NCI-H2171 (cell line): ENCODE measurements at regions not wholly inside any gene's neighbourhood (a gene's known extent, or its start where the extent isn't known, plus 50 kb on each side); places are given as distances from the start of the nearest gene placed in this dataset.
"Not testable (repeated sequence)": the region's sequence is repeated elsewhere in the genome, so short reads cannot be mapped to it uniquely, and the experiment has no call there.

Source experiments
- DNase-seq: peaks from one replicate; lab custom pipeline; 2025; lab: John Stamatoyannopoulos, UW

- DNase-seq = no peak
Observed at GRCh38 chr1:213464786-213465460, 413.9 kb downstream of the RPS6KC1 start.

DNA sequence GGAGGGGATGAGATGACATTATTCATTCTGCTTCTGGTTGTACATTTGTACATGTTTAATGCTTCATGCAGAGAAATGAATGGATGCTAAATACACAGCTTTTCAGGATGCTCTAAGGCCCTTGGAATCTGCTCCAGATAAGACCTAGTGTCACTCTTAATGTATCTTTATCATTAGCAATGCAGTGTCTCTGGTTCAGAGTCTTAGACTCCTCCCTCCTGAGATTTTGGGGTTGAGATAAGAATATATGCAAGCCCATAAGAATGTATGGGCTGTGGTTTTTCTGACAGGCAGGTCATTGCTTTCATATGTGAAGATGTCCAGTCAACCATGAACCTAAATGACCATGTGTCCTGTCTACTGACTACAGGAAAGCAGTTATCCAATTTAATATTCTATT is 415.5 kb downstream of the RPS6KC1 start:
- DNase-seq = no peak

DNA sequence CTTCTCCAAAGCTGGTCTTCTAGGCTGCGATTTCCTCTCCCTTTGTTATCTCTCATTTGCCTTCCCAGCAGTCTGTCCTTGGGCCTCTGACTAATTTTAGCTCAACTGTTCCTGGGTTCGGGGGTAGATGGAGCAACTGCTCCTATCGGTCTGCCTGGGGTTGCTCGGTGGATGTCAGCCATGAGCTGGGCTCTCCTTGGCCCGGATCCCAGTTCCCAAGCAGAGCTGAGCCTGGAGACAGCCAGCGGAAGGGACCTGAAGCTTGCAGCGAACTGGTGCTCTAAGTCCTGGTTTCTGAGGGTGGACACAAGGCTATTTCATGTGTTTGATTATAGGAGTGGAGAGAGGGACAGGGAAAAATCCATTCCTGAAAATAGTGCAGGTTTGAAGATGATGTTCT is 423.0 kb downstream of the RPS6KC1 start:
- no peak for DNase-seq

DNA sequence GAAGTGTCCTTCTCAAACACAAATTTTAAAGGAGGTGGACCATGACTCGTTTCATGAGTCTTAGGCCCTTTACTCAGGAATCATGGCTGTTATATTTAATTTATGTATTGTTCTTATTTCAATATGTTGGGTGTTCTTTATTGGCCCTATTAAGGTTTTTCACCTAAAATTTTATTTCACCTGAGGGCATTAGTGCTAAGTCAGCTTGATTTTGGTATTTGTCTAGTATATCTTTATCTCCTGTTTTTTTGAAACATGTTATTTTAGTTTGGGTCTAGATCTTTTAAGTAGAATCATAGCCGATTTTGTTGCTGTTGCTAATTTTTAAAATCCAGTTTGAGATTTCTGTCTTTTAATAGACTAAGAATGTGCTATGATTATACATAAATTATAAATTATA is 430.4 kb downstream of the RPS6KC1 start:
- no peak for DNase-seq

DNA sequence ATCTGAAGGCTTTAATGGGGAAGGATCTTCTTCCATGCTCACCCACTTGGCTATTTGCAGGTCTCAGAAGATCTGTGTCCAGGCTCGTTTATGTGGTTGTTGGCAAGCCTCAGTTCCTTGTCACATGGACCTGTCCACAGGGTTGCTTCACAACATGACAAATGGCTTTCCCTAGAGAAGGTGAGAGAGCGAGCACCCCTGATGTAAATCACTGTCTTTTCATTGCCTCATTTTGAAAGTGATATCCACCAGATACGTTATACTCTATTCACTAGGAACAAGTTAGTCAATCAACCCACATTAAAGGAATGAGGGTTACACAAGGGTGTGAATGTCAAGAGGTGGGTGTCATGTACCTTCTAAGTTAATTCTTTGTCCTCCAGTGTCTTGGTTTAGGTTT is 433.3 kb downstream of the RPS6KC1 start:
- DNase-seq = no peak

DNA sequence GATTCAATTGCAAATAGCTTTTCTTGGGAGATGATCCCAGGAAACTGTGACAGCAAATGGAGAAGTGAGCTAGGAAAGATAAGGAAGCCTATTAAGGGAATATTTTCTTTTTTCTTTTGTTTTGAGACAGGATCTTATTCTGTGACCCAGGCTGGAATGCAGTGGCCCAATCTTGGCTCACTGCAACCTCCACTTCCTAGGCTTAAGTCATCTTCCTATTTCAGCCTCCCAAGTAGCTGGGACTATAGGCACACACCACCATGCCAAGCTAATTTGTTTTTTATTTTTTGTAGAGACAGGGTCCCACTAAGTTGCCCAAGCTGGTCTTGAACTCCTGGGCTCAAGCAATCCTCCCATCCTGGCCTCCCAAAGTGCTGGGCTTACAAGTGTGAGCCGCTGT is 433.7 kb downstream of the RPS6KC1 start:
- DNase-seq = no peak

DNA sequence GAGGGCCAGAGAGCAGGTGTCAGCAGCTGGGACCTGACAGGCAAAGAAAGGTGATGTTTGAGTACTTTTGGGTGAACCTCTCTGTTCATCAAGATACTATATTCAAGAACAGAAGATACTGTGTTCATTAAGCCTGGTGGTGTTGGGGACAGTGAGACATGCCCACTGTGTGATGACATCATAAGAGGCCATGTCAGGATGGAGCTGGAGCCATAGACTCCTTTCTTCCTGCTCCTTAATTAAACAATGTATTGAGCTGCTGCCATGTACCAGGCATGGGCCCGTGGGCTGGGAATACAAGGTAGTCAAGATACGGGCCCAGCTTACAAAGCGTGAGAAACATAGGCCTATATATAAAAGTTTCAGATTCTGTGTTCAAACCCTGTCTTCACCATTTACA is 435.4 kb downstream of the RPS6KC1 start:
- DNase-seq = no peak

DNA sequence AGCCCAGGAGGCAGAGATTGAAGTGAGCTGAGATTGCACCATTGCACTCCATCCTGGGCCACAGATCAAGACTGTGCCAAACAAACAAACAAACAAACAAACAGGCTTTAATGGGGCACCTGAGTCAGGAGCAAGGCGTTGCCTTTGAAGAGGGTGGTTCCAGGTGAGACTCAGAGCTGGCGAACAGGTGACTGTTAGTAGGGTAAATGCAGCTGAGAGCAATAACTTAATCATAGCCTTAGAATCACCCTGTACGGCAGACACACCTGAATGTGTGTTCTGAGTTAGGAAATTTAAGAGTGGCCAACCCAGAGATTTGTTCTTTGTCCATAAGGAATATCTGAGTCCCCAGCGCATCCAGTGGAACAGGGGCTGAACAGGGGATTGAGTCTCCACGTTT is 440.4 kb downstream of the RPS6KC1 start:
- DNase-seq = no peak

GRCh38 chr1:213492161-213493041 is 441.4 kb downstream of the RPS6KC1 start:
- no peak for DNase-seq

GRCh38 chr1:213499444-213499843 is 448.4 kb downstream of the RPS6KC1 start:
- no peak for DNase-seq

- DNase-seq = no peak
Observed at GRCh38 chr1:213507472-213508223, 456.6 kb downstream of the RPS6KC1 start.

DNA sequence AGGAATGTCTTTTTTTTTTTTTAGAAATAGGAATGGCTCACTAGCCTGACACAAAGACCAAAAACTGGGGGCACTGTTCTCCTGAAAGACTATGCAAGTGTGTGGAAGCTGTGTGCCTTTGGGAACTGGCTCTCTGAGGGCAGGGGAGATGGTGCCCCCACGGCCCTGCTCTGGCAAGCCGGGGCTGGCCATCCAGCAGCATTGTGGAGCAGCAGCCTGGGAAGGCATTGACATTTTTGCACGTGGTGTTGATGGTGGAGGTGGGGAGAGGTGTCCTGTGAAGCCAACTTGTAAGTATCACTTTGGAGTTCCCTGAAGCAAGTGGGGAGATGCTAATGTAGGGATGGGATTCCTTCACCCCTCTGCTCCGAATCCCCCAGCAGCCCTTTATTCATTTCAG is 460.1 kb downstream of the RPS6KC1 start:
- DNase-seq = no peak

GRCh38 chr1:213512316-213512715 is 461.3 kb downstream of the RPS6KC1 start:
- no peak for DNase-seq

GRCh38 chr1:213513006-213513405 is 462.0 kb downstream of the RPS6KC1 start:
- DNase-seq = no peak

GRCh38 chr1:213514408-213515179 is 463.6 kb downstream of the RPS6KC1 start:
- not testable (repeated sequence) for DNase-seq

DNA sequence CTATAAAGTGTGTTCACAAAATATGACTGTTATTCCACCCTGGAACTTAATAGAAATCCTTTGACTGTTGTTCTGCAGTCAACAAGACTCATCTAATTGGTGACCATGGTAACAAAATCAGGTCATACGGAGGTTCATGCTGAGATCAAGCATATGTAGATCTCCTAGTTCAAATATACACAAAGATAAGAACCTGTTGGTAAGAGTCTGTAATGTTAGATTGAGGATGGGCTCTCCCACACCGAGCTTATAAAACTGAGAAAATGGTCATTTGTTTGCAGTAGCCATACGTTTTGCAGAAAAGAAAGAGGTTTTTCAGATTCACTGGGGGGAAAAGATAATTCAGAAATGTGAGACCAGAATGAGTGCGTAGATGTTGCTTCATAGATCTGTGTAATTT is 468.1 kb downstream of the RPS6KC1 start:
- DNase-seq = no peak

- no peak for DNase-seq
Observed at GRCh38 chr1:213521206-213521605, 466.6 kb upstream of the PROX1 start.

- DNase-seq = no peak
Observed at GRCh38 chr1:213523781-213524398, 463.9 kb upstream of the PROX1 start.

GRCh38 chr1:213526306-213526705 is 461.5 kb upstream of the PROX1 start:
- DNase-seq = no peak

- DNase-seq = no peak
Observed at GRCh38 chr1:213530611-213531320, 457.0 kb upstream of the PROX1 start.
